Sigmoid colon (tissue), 6 donors: ENCODE measurements at regions not wholly inside any gene's neighbourhood (a gene's known extent, or its start where the extent isn't known, plus 50 kb on each side); places are given as distances from the start of the nearest gene placed in this dataset.

ENCODE experiments used
- DNase-seq: peaks from one replicate; pipeline ENCODE4 v3.0.0-alpha.2; 2019
- H3K27ac ChIP-seq, 4 donors: fragments of 200-600 bp; sonication (generic); one replicate each; pipeline ENCODE4 v1.5.1; 2016 to 2019; ENCODE audit warnings: mild to moderate bottlenecking in 1 of 4
- H3K27me3 ChIP-seq, 3 donors: fragments of 200-600 bp; sonication (generic); one replicate each; pipeline ENCODE4 v1.5.1; 2019; ENCODE audit warnings: mild to moderate bottlenecking in 1 of 3
- H3K36me3 ChIP-seq, 4 donors: fragments of 200-600 bp; sonication (generic); one replicate each; pipeline ENCODE4 v1.5.1; 2016 to 2019
- H3K4me1 ChIP-seq, 4 donors: fragments of 200-600 bp; sonication (generic); one replicate each; pipeline ENCODE4 v1.5.1; 2017 to 2019
- H3K4me3 ChIP-seq, 4 donors: fragments of 200-600 bp; sonication (generic); one replicate each; pipeline ENCODE4 v1.5.1; 2017 to 2019; ENCODE audit warnings: mild to moderate bottlenecking in 2 of 4, moderate library complexity in 1 of 4
- H3K9me3 ChIP-seq, 4 donors: fragments of 200-600 bp in 3 of 4; sonication (generic) in 3 of 4; one replicate each; pipeline versions ENCODE4 v1.5.1 to v1.6.1; 2013 to 2019
- EP300 ChIP-seq, 4 donors: sonication (generic); formaldehyde crosslinking; IDR thresholded peaks; one replicate each; pipeline ENCODE4 v1.6.1; 2017; ENCODE audit warnings: antibody characterized with exemption in 4 of 4
- POLR2A ChIP-seq, 2 donors: fragments of 450-650 bp; IDR thresholded peaks; one replicate each; pipeline ENCODE4 v1.6.1; 2016; ENCODE audit warnings: antibody characterized with exemption in 2 of 2, mild to moderate bottlenecking in 2 of 2, moderate library complexity in 2 of 2
- POLR2AphosphoS5 ChIP-seq, 4 donors: sonication (generic); formaldehyde crosslinking; IDR thresholded peaks; one replicate each; pipeline ENCODE4 v1.6.1; 2017; ENCODE audit warnings: antibody characterized with exemption in 4 of 4
- WGBS, 2 donors: extraction: QIAGEN DNeasy Blood & Tissue Kit; methylation state at CpG; one replicate each; pipeline ENCODE4 v1.1.7; 2013; 5-methylcytosine and 5-hydroxymethylcytosine counted together
- intact Hi-C: fragments of 100-400 bp; cut with DNase I; formaldehyde crosslinking; loops from one replicate; pipeline ENCODE4 v1.15.1; 2023
- TF ChIP-seq, protein P1 (sequence below), 4 experiments: fragments of 450-650 bp in 3 of 4; fragments of 200-600 bp in 1 of 4; IDR thresholded peaks; one replicate each; pipeline ENCODE4 v1.5.1; 2016 to 2019; ENCODE audit warnings: antibody characterized with exemption in 4 of 4, mild to moderate bottlenecking in 3 of 4, moderate library complexity in 2 of 4
- donor health status: healthy with polysubstance abuse.
- donor health status: healthy.

DNA sequence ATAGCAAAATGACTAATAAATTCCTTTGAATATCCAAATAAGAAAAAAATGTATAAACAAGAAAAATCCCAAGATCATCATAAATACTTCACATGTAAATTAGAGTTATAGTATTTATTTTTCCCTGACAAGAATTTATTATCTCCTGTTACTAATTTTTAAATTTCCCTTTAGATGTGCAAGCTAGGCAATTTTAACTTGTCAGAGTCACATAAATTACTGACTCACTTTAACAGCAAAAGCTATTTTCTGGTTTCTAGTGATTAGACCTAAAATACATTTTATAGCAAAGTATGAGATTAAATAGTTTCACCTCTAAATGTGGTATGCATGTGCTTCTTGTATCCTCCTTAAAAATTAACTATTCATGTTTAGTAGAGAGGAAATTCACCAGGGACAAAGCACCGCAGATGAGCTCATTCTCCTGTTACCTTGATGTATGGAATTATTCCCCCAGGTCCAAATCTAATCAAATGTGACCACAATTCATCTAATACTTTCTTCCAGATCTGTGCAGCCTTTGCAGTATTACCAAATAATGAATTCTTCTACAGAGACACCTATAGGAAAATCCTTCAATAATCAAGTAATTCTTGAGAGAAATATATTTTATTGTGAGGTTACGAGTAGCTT is 621.2 kb downstream of the DNAJB9 start:
- no peak overlapping the region for H3K4me3 ChIP-seq
- no peak for DNase-seq
- no peaks in the 10 kb centered on the region for H3K27me3 ChIP-seq
- TF ChIP-seq EP300 (IDR thresholded peaks at IDR 0.05) (no peak), POLR2A (IDR thresholded peaks at IDR 0.05) (no peak), POLR2AphosphoS5 (IDR thresholded peaks at IDR 0.05) (no peak)
- TF ChIP-seq, protein P1, sequence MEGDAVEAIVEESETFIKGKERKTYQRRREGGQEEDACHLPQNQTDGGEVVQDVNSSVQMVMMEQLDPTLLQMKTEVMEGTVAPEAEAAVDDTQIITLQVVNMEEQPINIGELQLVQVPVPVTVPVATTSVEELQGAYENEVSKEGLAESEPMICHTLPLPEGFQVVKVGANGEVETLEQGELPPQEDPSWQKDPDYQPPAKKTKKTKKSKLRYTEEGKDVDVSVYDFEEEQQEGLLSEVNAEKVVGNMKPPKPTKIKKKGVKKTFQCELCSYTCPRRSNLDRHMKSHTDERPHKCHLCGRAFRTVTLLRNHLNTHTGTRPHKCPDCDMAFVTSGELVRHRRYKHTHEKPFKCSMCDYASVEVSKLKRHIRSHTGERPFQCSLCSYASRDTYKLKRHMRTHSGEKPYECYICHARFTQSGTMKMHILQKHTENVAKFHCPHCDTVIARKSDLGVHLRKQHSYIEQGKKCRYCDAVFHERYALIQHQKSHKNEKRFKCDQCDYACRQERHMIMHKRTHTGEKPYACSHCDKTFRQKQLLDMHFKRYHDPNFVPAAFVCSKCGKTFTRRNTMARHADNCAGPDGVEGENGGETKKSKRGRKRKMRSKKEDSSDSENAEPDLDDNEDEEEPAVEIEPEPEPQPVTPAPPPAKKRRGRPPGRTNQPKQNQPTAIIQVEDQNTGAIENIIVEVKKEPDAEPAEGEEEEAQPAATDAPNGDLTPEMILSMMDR (IDR thresholded peaks at IDR 0.05), result no peak
- no peaks in the 10 kb centered on the region for H3K9me3 ChIP-seq
- H3K27ac ChIP-seq, result no peak overlapping the region
- WGBS, 2 donors, result 89 to 91% methylated on average over 2 of the region's 2 CpGs
- intact Hi-C loops, result no loop called here
- no peaks in the 10 kb centered on the region for H3K36me3 ChIP-seq
- H3K4me1 ChIP-seq, result no peaks in the 10 kb centered on the region

DNA sequence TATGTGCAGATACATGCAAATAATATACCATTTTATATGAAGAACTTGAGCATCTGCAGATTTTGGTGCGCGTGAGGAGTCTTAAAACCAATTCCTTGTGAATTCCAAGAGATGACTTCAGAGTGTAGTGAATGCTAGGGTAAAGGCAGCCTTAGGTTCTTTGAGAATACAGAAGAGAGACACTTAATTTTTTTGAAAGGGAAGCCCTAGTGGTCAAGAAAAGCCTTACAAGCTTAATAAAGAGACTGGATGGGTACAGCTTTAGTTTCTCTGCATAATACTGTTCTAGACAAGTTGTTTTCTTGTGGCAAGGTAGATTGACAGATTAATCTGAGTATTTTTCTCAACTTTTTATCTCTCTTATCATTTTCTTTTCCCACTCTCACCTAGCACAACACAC is 636.5 kb downstream of the DNAJB9 start:
- H3K36me3 ChIP-seq, result no peaks in the 10 kb centered on the region
- H3K9me3 ChIP-seq, result no peaks in the 10 kb centered on the region
- H3K4me1 ChIP-seq, result no peaks in the 10 kb centered on the region
- H3K4me3 ChIP-seq, result no peak overlapping the region
- TF ChIP-seq, protein P1 (IDR thresholded peaks at IDR 0.05), result no peak
- TF ChIP-seq POLR2AphosphoS5 (IDR thresholded peaks at IDR 0.05) (no peak), EP300 (IDR thresholded peaks at IDR 0.05) (no peak), POLR2A (IDR thresholded peaks at IDR 0.05) (no peak)
- WGBS, 2 donors, result 94 to 97% methylated on average over 2 of the region's 2 CpGs
- no peak overlapping the region for H3K27ac ChIP-seq
- H3K27me3 ChIP-seq, result no peaks in the 10 kb centered on the region
- DNase-seq, result no peak
- intact Hi-C loops, result no loop called here

DNA sequence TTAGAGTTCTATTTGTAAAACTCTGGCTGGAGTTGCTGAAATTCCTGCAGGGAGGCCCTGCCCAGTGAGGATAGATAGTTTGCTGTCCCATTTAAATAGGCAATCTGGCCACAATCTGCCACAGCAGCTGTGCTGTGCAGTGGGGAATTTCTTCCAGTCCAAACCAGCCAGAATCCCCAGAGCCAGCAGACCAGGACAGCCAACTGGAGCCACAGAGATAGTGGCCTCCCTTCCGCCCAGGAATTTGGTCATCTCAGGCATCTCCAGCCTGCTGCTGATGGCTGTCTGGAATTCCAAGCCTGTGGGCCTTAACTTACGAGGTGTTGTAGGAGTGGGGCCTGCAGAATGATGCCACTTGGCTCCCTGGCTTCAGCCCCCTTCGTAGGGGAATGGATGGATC is 643.4 kb downstream of the DNAJB9 start:
- Histone ChIP-seq H3K4me1 (peaks cover 0 to 3% (median 0%) of the 10 kb centered on the region in 4 donors), H3K36me3 (no peaks in the 10 kb centered on the region), H3K27me3 (no peaks in the 10 kb centered on the region), H3K9me3 (no peaks in the 10 kb centered on the region), H3K4me3 (no peak overlapping the region), H3K27ac (no peak overlapping the region)
- 60 to 75% methylated on average over 3 of the region's 3 CpGs for WGBS, 2 donors
- TF ChIP-seq POLR2AphosphoS5 (IDR thresholded peaks at IDR 0.05), result no peak
- TF ChIP-seq, protein P1 (IDR thresholded peaks at IDR 0.05), result no peak
- TF ChIP-seq EP300 (IDR thresholded peaks at IDR 0.05), result no peak
- no peak for TF ChIP-seq POLR2A (IDR thresholded peaks at IDR 0.05)
- intact Hi-C loops, result no loop called here
- no peak for DNase-seq

DNA sequence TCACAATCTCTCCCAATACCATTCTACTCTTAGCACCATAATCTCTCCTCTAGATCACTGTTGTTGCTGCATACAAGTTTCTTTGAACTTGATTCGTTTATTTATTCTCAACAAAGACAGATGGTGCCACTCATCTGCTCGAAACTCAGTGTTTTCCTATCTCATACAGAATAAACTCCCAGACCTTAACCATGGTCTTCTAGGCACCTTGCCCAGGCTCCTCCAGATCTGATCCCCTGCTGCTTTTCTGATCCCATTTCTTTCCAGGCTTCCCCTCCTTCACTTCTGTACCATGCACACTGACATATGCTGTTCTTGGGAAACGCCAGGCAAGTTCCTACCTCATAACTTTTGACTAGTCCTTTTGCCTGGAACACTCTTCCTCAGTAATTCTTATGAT is 645.7 kb downstream of the DNAJB9 start:
- 65 to 68% methylated on average over 3 of the region's 3 CpGs for WGBS, 2 donors
- H3K36me3 ChIP-seq, result no peaks in the 10 kb centered on the region
- peaks cover 0 to 3% (median 0%) of the 10 kb centered on the region in 4 donors for H3K4me1 ChIP-seq
- no peaks in the 10 kb centered on the region for H3K9me3 ChIP-seq
- no peak for DNase-seq
- TF ChIP-seq POLR2A (IDR thresholded peaks at IDR 0.05), result no peak
- TF ChIP-seq, protein P1 (IDR thresholded peaks at IDR 0.05), result no peak
- no peak for TF ChIP-seq EP300 (IDR thresholded peaks at IDR 0.05)
- TF ChIP-seq POLR2AphosphoS5 (IDR thresholded peaks at IDR 0.05), result no peak
- H3K27me3 ChIP-seq, result no peaks in the 10 kb centered on the region
- intact Hi-C loops, result no loop called here
- no peak overlapping the region for H3K27ac ChIP-seq
- H3K4me3 ChIP-seq, result no peak overlapping the region

DNA sequence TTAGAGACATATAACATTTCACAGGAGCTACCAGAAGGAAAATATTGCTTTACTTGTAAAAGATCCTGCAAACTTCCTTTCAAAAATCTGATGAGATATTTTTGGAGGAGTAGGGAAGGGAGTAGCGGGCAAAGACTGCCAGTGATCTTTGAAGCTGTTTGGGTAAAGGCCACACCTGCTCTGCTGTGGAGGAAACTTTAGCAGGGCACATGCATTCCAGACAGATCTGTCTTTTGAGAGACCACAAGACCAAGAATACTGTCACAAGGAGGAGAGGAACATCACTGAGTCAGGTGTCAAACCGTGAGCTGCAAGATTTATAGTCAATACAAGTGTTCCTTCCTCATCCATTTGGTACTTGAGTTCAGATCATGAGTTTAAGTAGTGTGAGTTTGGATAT is 654.4 kb downstream of the DNAJB9 start:
- H3K36me3 ChIP-seq, result no peaks in the 10 kb centered on the region
- H3K4me1 ChIP-seq, result no peaks in the 10 kb centered on the region
- no peaks in the 10 kb centered on the region for H3K27me3 ChIP-seq
- 52 to 72% methylated on average over 2 of the region's 2 CpGs for WGBS, 2 donors
- intact Hi-C loops, result no loop called here
- H3K9me3 ChIP-seq, result no peaks in the 10 kb centered on the region
- TF ChIP-seq EP300 (IDR thresholded peaks at IDR 0.05), result no peak
- TF ChIP-seq POLR2AphosphoS5 (IDR thresholded peaks at IDR 0.05), result no peak
- TF ChIP-seq POLR2A (IDR thresholded peaks at IDR 0.05), result no peak
- TF ChIP-seq, protein P1 (IDR thresholded peaks at IDR 0.05), result no peak
- DNase-seq, result no peak
- no peak overlapping the region for H3K4me3 ChIP-seq
- no peak overlapping the region for H3K27ac ChIP-seq
